Erythroblast (primary cell): ENCODE measurements at regions not wholly inside any gene's neighbourhood (a gene's known extent, or its start where the extent isn't known, plus 50 kb on each side); places are given as distances from the start of the nearest gene placed in this dataset.

ENCODE experiments used
- GATA1 ChIP-seq: IDR thresholded peaks from 2 replicates; pipeline ENCODE4 v1.6.1; 2011; ENCODE audit warnings: low read depth, mild to moderate bottlenecking, control low read depth, low read length, moderate library complexity
- POLR2A ChIP-seq: IDR thresholded peaks from 2 replicates; pipeline ENCODE4 v1.6.1; 2011; ENCODE audit warnings: mild to moderate bottlenecking, low read length

DNA sequence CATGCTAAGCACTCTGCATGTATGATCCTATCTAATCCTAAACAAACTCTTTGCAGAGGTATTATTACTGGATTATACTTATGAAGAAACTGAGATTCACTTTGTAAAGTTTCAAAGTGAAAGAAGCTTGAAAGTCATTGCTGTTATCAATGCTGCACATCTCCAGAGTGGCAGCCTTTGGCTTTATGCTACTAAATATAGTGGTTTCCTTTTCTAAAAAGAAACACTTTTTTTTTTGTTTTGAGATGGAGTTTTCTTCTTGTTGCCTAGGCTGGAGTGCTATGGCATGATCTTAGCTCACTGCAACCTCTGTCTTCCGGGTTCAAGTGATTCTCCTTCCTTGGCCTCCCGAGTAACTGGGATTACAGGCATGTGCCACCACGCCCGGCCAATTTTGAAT, 114.9 kb upstream of the RAB27B start:
- TF ChIP-seq POLR2A (no peak), GATA1 (peak; percentile 15)
